ENCODE measurements at regions not wholly inside any gene's neighbourhood (a gene's known extent, or its start where the extent isn't known, plus 50 kb on each side); places are given as distances from the start of the nearest gene placed in this dataset.

DNA sequence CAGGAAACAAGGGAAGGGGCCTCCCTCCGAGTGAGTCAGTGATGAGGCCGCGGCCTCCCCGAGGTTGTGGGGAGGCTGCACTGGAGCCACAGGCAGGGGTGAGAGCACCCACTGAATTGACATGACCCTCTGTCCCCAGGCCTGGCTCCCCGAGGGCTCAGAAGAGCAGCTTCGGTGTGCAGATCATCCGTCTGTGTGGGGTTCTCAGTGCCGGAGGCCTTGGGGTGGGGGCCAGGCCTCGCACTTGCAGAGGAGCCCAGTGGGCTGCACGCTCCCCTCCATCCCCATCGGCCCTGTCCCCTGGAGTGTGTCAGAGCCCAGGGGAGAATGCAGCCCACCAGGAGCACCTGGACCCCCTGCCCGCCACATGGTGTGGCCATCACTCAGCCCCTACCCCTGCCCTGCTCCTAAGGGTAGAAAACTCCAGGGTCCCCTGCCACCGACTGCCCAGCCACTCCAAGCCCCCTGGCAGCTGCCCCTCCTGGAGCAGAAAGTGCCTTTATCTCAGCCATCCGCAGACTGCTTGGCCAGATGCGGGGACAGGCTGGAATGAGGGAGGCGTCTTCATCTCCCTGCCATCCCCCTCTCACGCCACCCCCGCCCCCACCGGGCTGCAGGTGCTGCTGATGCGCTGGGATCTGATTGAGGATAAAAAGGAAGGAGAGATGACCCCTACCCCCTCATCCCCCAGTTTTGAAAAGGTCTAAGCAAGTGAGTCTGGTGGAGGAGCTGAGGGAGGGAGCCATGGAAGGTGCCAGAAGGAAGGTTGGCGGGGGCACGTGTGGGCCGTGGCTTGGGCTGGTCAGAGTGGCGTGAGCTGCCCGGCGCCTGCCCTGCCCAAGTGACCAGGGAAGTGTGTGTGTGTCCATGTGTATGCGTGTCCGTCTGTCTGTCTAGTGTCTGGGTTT, 358.3 kb downstream of the SEC14L1 start:
- TF ChIP-seq EGR1 (IDR thresholded peaks at IDR 0.05; ENCODE audit: low read depth in 2 of 2) (no peak), CTCF (IDR thresholded peaks at IDR 0.05; ENCODE audit: low read depth, low read length, missing input control) (no peak)

All from liver (tissue), 3 donors.